ENCODE measurements at regions not wholly inside any gene's neighbourhood (a gene's known extent, or its start where the extent isn't known, plus 50 kb on each side); places are given as distances from the start of the nearest gene placed in this dataset.

DNA sequence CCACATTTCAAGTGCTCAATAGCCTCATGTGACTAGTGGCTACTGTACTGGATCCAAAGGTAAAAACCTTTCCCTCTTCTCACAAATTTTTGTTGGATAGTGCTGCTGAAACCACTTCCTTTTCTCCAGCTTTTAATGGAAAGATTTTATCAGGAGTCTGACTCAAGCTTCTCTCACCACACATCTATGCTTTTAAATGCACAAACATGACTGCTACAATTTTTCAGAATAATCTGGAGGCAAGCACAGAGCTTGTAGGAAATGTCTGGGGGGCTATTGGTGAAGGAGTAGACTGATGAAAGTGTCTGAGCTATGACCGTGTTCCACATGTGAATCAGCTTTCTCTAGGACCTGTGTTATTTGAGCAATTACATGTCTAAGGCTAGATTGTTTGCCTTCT, 101.1 kb upstream of the FAT3 start:
- intact Hi-C loops (cut with micrococcal nuclease): no loop called here
- no peaks in the 10 kb centered on the region for H3K4me1 Mint-ChIP-seq

DNA sequence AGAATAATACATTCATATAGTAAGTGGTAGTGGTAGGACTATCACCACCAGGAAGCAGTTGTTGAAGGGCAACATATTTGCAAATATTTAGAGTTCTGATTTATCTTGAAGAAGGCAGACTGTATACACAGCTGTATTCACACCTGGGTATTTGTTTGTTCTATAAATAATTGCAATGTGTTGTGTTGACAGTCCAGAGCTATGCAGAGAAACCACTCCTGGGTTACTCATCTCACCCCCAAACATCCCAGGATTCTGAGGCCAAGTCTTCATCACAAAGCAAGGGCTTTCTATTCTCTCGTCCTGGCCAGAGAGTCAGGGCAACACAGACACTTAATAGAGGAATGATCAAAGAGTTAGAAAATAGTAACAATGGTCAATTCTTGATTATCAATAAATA, 102.1 kb upstream of the FAT3 start:
- Mint-ChIP-seq H3K36me3 (no peaks in the 10 kb centered on the region), H3K27ac (no peak overlapping the region), H3K4me1 (no peaks in the 10 kb centered on the region), H3K9me3 (peaks cover 4 to 14% of the 10 kb centered on the region in 2 donors), H3K27me3 (ENCODE audit: low read depth in 2 of 2) (no peaks in the 10 kb centered on the region), H3K4me3 (no peak overlapping the region)
- TF ChIP-seq, protein P1, sequence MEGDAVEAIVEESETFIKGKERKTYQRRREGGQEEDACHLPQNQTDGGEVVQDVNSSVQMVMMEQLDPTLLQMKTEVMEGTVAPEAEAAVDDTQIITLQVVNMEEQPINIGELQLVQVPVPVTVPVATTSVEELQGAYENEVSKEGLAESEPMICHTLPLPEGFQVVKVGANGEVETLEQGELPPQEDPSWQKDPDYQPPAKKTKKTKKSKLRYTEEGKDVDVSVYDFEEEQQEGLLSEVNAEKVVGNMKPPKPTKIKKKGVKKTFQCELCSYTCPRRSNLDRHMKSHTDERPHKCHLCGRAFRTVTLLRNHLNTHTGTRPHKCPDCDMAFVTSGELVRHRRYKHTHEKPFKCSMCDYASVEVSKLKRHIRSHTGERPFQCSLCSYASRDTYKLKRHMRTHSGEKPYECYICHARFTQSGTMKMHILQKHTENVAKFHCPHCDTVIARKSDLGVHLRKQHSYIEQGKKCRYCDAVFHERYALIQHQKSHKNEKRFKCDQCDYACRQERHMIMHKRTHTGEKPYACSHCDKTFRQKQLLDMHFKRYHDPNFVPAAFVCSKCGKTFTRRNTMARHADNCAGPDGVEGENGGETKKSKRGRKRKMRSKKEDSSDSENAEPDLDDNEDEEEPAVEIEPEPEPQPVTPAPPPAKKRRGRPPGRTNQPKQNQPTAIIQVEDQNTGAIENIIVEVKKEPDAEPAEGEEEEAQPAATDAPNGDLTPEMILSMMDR (IDR thresholded peaks at IDR 0.05): no peak
- intact Hi-C loops (cut with micrococcal nuclease): no loop called here
- Histone ChIP-seq H3K4me3 (ENCODE audit: low read length) (no peak overlapping the region), H3K36me3 (ENCODE audit: control insufficient read depth, insufficient read depth, low read length) (no peaks in the 10 kb centered on the region), H3K27ac (ENCODE audit: low read length) (no peak overlapping the region), H3K4me1 (ENCODE audit: control insufficient read depth, insufficient read depth, low read length) (no peaks in the 10 kb centered on the region), H3K9me3 (ENCODE audit: control insufficient read depth, insufficient read depth, low read length) (peaks cover 3% of the 10 kb centered on the region), H3K27me3 (ENCODE audit: control insufficient read depth, insufficient read depth, low read length) (no peaks in the 10 kb centered on the region)
- no peak for ATAC-seq
- WGBS (ENCODE audit: insufficient coverage): no CpG with 5 or more reads among the region's 1 CpG
- no peak for DNase-seq

More for the DNA sequence above, 101.1 kb upstream of the FAT3 start:
- H3K9me3 Mint-ChIP-seq: peaks cover 3 to 13% of the 10 kb centered on the region in 2 donors
- Histone ChIP-seq H3K27ac (ENCODE audit: low read length) (no peak overlapping the region), H3K4me1 (ENCODE audit: control insufficient read depth, insufficient read depth, low read length) (no peaks in the 10 kb centered on the region), H3K9me3 (ENCODE audit: control insufficient read depth, insufficient read depth, low read length) (peaks cover 3% of the 10 kb centered on the region), H3K4me3 (ENCODE audit: low read length) (no peak overlapping the region), H3K36me3 (ENCODE audit: control insufficient read depth, insufficient read depth, low read length) (no peaks in the 10 kb centered on the region), H3K27me3 (ENCODE audit: control insufficient read depth, insufficient read depth, low read length) (no peaks in the 10 kb centered on the region)
- TF ChIP-seq, protein P1 (IDR thresholded peaks at IDR 0.05): no peak
- no peak for ATAC-seq
- H3K36me3 Mint-ChIP-seq: no peaks in the 10 kb centered on the region
- DNase-seq: no peak
- WGBS (ENCODE audit: insufficient coverage): 62% methylated on average over 1 of the region's 1 CpG
- no peak overlapping the region for H3K4me3 Mint-ChIP-seq
- H3K27me3 Mint-ChIP-seq (ENCODE audit: low read depth in 2 of 2): no peaks in the 10 kb centered on the region
- H3K27ac Mint-ChIP-seq: no peak overlapping the region

DNA sequence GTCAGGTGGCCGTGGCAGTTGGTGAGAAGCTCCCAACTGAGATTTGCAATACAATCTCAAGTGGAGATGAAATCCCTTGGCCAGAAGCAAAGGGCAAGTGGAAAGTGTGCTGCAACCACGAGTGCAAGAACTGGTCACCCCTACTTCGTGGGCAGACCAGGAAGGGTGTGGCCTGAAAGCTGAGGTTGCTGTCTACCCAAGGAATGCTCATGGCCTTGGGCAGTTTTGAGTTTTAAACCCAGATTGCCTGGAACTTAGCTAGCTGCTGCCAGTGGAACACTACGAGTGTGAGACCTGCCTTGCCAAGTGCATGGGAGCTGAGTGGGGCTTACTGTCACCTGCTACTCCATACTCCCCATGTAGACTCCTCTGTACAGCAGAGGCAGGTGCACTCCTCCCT, 113.3 kb upstream of the FAT3 start:
- intact Hi-C loops (cut with micrococcal nuclease): no loop called here
- DNase-seq (no peak), ATAC-seq (no peak)
- no peaks in the 10 kb centered on the region for H3K4me1 ChIP-seq (ENCODE audit: control insufficient read depth, insufficient read depth, low read length)
- H3K27me3 ChIP-seq (ENCODE audit: control insufficient read depth, insufficient read depth, low read length): no peaks in the 10 kb centered on the region
- Mint-ChIP-seq H3K27ac (no peak overlapping the region), H3K27me3 (ENCODE audit: low read depth in 2 of 2) (no peaks in the 10 kb centered on the region), H3K9me3 (peaks cover 9 to 20% of the 10 kb centered on the region in 2 donors), H3K36me3 (peaks cover 28% of the 10 kb centered on the region), H3K4me1 (no peaks in the 10 kb centered on the region), H3K4me3 (no peak overlapping the region)
- WGBS (ENCODE audit: insufficient coverage): 58% methylated on average over 4 of the region's 4 CpGs
- TF ChIP-seq, protein P1 (IDR thresholded peaks at IDR 0.05): no peak
- H3K4me3 ChIP-seq (ENCODE audit: low read length): no peak overlapping the region
- no peak overlapping the region for H3K27ac ChIP-seq (ENCODE audit: low read length)
- H3K9me3 ChIP-seq (ENCODE audit: control insufficient read depth, insufficient read depth, low read length): no peaks in the 10 kb centered on the region
- H3K36me3 ChIP-seq (ENCODE audit: control insufficient read depth, insufficient read depth, low read length): no peaks in the 10 kb centered on the region

DNA sequence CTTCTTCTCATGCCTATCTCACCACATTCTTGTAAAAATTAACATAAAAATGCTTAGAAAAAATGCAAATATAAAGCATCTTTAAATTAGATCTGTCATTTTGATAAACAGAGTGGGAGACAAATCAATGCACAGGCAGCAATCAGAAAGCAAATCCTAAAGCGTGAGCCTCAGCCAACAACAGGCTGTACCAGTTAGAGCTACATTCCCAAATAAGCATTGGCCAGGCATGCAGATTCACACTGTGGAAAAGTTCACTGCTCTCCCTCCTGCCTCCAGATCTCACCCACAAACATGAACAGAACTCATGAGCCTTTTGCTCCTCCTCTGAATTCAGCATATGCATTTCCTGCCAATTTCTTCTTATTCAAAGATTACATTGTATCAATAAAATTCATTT, 115.2 kb upstream of the FAT3 start:
- no peak overlapping the region for H3K4me3 ChIP-seq (ENCODE audit: low read length)
- DNase-seq: no peak
- no peak overlapping the region for H3K4me3 Mint-ChIP-seq
- H3K27ac ChIP-seq (ENCODE audit: low read length): no peak overlapping the region
- H3K36me3 ChIP-seq (ENCODE audit: control insufficient read depth, insufficient read depth, low read length): no peaks in the 10 kb centered on the region
- no peaks in the 10 kb centered on the region for H3K9me3 ChIP-seq (ENCODE audit: control insufficient read depth, insufficient read depth, low read length)
- WGBS (ENCODE audit: insufficient coverage): 94% methylated on average over 1 of the region's 1 CpG
- H3K4me1 ChIP-seq (ENCODE audit: control insufficient read depth, insufficient read depth, low read length): no peaks in the 10 kb centered on the region
- no peak overlapping the region for H3K27ac Mint-ChIP-seq
- TF ChIP-seq, protein P1 (IDR thresholded peaks at IDR 0.05): no peak
- H3K27me3 ChIP-seq (ENCODE audit: control insufficient read depth, insufficient read depth, low read length): no peaks in the 10 kb centered on the region
- intact Hi-C loops (cut with micrococcal nuclease): no loop called here
- ATAC-seq: no peak
- no peaks in the 10 kb centered on the region for H3K4me1 Mint-ChIP-seq
- H3K9me3 Mint-ChIP-seq: peaks cover 4 to 16% of the 10 kb centered on the region in 2 donors
- peaks cover 16% of the 10 kb centered on the region for H3K36me3 Mint-ChIP-seq
- H3K27me3 Mint-ChIP-seq (ENCODE audit: low read depth in 2 of 2): no peaks in the 10 kb centered on the region

Measured in natural killer cell (primary cell).